KMS-11 (cell line): ENCODE measurements at regions not wholly inside any gene's neighbourhood (a gene's known extent, or its start where the extent isn't known, plus 50 kb on each side); places are given as distances from the start of the nearest gene placed in this dataset.

ENCODE experiments used
- H2AFZ ChIP-seq: fragments of 200-600 bp; sonication (generic); 2 replicates; pipeline ENCODE4 v1.6.1; 2016; ENCODE audit warnings: antibody characterized with exemption, mixed run types, low read depth
- H3K27ac ChIP-seq: fragments of 200-600 bp; sonication (generic); 2 replicates; pipeline ENCODE4 v1.6.1; 2016; ENCODE audit warnings: mild to moderate bottlenecking, mixed run types
- H3K27me3 ChIP-seq: fragments of 200-600 bp; sonication (generic); 2 replicates; pipeline ENCODE4 v1.6.1; 2017; ENCODE audit warnings: mild to moderate bottlenecking, low read depth, mixed run types, moderate library complexity; ENCODE audit not compliant: insufficient read depth
- H3K36me3 ChIP-seq: fragments of 200-600 bp; sonication (generic); 2 replicates; pipeline ENCODE4 v1.6.1; 2017; ENCODE audit warnings: mild to moderate bottlenecking, mixed run types; ENCODE audit not compliant: insufficient read depth
- H3K4me1 ChIP-seq: fragments of 200-600 bp; sonication (generic); 2 replicates; pipeline ENCODE4 v1.6.1; 2016; ENCODE audit warnings: mild to moderate bottlenecking, low read depth, mixed run types; ENCODE audit not compliant: poor library complexity, severe bottlenecking
- H3K4me2 ChIP-seq: fragments of 200-600 bp; sonication (generic); 2 replicates; pipeline ENCODE4 v1.7.0; 2016; ENCODE audit warnings: mild to moderate bottlenecking, mixed run types
- H3K4me3 ChIP-seq: fragments of 200-600 bp; sonication (generic); IDR thresholded peaks from 2 replicates; pipeline ENCODE4 v1.6.1; 2017; ENCODE audit warnings: low read depth, low read length, mixed read lengths; ENCODE audit not compliant: insufficient read depth
- H3K79me2 ChIP-seq: fragments of 200-600 bp; sonication (generic); 2 replicates; pipeline ENCODE4 v1.6.1; 2016; ENCODE audit warnings: low read depth, mixed run types; ENCODE audit not compliant: insufficient read depth
- H3K9ac ChIP-seq: fragments of 200-600 bp; sonication (generic); 2 replicates; pipeline ENCODE4 v1.6.1; 2016; ENCODE audit warnings: mild to moderate bottlenecking, mixed run types
- H4K20me1 ChIP-seq: fragments of 200-600 bp; sonication (generic); 2 replicates; pipeline ENCODE4 v1.6.1; 2016; ENCODE audit warnings: mild to moderate bottlenecking, mixed run types; ENCODE audit not compliant: insufficient read depth
- TF ChIP-seq, protein P1 (sequence below): fragments of 200-600 bp; sonication (generic); conservative IDR thresholded peaks from 2 replicates; pipeline ENCODE4 v1.6.1; 2017; ENCODE audit warnings: low read depth, mild to moderate bottlenecking, antibody characterized with exemption, low read length, moderate library complexity, mixed read lengths

- no peaks in the 10 kb centered on the region for H3K4me1 ChIP-seq
- no peaks in the 10 kb centered on the region for H3K27me3 ChIP-seq
- no peaks in the 10 kb centered on the region for H4K20me1 ChIP-seq
- H3K9ac ChIP-seq = no peak overlapping the region
- TF ChIP-seq, protein P1, sequence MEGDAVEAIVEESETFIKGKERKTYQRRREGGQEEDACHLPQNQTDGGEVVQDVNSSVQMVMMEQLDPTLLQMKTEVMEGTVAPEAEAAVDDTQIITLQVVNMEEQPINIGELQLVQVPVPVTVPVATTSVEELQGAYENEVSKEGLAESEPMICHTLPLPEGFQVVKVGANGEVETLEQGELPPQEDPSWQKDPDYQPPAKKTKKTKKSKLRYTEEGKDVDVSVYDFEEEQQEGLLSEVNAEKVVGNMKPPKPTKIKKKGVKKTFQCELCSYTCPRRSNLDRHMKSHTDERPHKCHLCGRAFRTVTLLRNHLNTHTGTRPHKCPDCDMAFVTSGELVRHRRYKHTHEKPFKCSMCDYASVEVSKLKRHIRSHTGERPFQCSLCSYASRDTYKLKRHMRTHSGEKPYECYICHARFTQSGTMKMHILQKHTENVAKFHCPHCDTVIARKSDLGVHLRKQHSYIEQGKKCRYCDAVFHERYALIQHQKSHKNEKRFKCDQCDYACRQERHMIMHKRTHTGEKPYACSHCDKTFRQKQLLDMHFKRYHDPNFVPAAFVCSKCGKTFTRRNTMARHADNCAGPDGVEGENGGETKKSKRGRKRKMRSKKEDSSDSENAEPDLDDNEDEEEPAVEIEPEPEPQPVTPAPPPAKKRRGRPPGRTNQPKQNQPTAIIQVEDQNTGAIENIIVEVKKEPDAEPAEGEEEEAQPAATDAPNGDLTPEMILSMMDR = no peak
- H3K36me3 ChIP-seq = no peaks in the 10 kb centered on the region
- no peak overlapping the region for H3K4me3 ChIP-seq
- H3K79me2 ChIP-seq = no peaks in the 10 kb centered on the region
- H3K27ac ChIP-seq = no peak overlapping the region
- H3K4me2 ChIP-seq = no peak overlapping the region
- H2AFZ ChIP-seq = no peak overlapping the region
Measured at GRCh38 chr3:22419261-22419660, 668.3 kb upstream of the ZNF385D start.

DNA sequence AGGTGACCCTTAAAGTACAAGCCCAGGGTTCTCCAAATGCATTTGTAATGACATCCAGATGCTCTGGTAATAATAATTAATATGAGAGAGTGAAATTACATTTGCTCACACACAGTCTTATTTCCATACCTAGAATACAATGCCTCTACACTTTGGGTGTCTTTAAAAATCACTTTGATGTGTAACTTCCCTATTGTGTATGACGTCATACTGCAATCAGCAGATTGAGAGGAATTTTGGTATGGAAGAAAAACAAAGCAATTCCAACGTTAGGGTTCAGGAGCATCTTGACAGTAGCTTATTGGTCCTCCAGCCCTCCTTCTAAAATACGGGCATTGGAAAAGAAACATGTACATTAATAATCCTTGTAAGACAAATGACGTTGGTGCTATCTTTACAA, 670.6 kb upstream of the ZNF385D start:
- no peak overlapping the region for H2AFZ ChIP-seq
- H3K79me2 ChIP-seq = no peaks in the 10 kb centered on the region
- H3K27me3 ChIP-seq = no peaks in the 10 kb centered on the region
- no peak overlapping the region for H3K9ac ChIP-seq
- no peaks in the 10 kb centered on the region for H3K4me1 ChIP-seq
- H3K4me3 ChIP-seq = no peak overlapping the region
- TF ChIP-seq, protein P1 = no peak
- no peaks in the 10 kb centered on the region for H4K20me1 ChIP-seq
- H3K4me2 ChIP-seq = no peak overlapping the region
- no peak overlapping the region for H3K27ac ChIP-seq
- no peaks in the 10 kb centered on the region for H3K36me3 ChIP-seq

GRCh38 chr3:22431334-22431733, 680.3 kb upstream of the ZNF385D start:
- H3K27ac ChIP-seq = no peak overlapping the region
- no peak overlapping the region for H3K9ac ChIP-seq
- H3K4me1 ChIP-seq = no peaks in the 10 kb centered on the region
- no peaks in the 10 kb centered on the region for H3K27me3 ChIP-seq
- TF ChIP-seq, protein P1 = no peak
- no peak overlapping the region for H3K4me3 ChIP-seq
- no peaks in the 10 kb centered on the region for H3K36me3 ChIP-seq
- no peak overlapping the region for H2AFZ ChIP-seq
- H4K20me1 ChIP-seq = no peaks in the 10 kb centered on the region
- H3K4me2 ChIP-seq = no peak overlapping the region
- no peaks in the 10 kb centered on the region for H3K79me2 ChIP-seq

GRCh38 chr3:22439626-22440025, 688.6 kb upstream of the ZNF385D start:
- Histone ChIP-seq H2AFZ (no peak overlapping the region), H3K27me3 (no peaks in the 10 kb centered on the region), H3K4me2 (no peak overlapping the region), H3K27ac (no peak overlapping the region), H3K4me1 (no peaks in the 10 kb centered on the region), H3K36me3 (no peaks in the 10 kb centered on the region), H3K79me2 (no peaks in the 10 kb centered on the region), H3K4me3 (no peak overlapping the region), H4K20me1 (no peaks in the 10 kb centered on the region), H3K9ac (no peak overlapping the region)
- TF ChIP-seq, protein P1 = no peak
